Dedifferentiated amniotic fluid mesenchymal stem cell (primary cell): ENCODE measurements at regions not wholly inside any gene's neighbourhood (a gene's known extent, or its start where the extent isn't known, plus 50 kb on each side); places are given as distances from the start of the nearest gene placed in this dataset.
"Not testable (repeated sequence)": the region's sequence is repeated elsewhere in the genome, so short reads cannot be mapped to it uniquely, and the experiment has no call there.

Experiments used
- DNase-seq: peaks from one replicate; pipeline ENCODE4 v3.0.0-alpha.2; 2016; ENCODE audit errors: extremely low spot score

DNA sequence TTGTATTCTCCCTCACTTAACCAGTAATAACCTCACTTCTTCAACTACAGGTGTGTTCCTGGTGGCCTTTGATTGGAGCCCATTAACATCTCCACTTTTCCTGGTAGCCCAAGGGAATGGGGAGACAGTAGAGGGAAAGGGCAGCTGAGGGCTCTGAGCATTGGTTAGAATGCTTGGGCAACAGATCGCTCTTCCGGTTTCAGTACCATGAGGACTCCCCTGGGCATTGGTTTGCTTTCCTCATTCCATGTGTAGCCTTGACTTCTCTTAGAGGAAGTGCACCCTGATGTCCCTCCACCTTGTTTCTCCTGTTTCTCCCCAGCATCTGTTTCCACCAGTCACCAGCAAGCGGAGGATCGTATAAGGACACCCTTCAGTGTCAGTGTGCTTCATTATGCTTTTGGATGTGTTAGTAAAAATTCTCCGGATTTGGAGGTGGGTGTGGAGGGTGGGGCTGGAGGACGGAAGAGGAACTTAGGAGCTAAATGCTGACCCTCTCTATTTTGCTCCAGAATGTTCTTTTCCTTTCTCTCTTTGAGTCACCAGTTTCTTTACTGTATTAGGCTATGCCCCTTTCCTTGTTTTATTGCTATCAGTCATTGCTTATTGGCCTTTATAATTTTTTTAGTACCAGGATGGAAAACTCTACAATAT, 50.6 kb upstream of the ZNG1B start:
- not testable (repeated sequence) for DNase-seq

DNA sequence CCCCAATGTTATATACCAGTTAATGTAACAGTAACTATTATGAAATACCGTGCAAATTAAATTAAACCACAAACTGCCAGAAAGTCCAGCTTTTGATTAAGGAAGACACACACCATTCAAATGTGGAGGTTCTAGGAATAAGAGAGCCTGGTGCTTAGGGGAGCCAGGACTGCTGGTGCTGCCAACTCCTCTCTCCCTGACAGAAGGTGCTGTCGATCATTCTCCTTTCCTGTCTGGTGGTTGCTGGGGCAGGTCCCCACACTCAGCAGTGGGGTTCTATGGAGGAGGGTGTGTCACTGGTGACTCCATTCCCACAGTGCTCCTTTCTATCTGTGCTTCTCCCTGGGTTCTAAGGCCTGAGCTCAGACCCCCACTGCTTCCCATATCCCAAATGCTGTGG, 57.9 kb upstream of the ZNG1B start:
- DNase-seq, result not testable (repeated sequence)

DNA sequence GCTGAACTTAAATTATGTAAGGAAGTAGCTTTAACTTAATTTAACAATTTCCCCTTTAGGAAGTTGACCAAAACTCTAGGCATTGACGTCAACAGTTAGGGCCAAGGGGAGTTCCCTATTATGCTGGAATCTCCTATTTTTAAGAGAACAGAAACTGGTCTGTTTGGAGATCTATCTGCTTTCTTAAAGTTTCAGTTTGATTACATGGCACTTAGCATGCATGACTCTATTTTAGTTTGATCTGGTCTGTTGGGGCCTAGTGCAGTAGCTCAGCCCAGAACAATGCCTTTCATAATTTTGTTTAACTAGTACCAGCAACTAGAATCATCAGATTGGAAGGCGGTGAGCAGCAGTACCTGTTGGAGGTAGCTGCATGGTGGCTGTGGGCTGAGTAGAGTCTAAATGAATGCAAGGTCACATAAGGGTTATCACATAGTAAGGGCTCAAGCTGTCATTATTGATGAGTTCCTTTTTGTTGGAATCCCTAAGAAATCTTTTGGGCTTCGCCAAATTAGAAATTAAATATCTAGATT, 60.5 kb upstream of the ZNG1B start:
- no peak for DNase-seq

DNA sequence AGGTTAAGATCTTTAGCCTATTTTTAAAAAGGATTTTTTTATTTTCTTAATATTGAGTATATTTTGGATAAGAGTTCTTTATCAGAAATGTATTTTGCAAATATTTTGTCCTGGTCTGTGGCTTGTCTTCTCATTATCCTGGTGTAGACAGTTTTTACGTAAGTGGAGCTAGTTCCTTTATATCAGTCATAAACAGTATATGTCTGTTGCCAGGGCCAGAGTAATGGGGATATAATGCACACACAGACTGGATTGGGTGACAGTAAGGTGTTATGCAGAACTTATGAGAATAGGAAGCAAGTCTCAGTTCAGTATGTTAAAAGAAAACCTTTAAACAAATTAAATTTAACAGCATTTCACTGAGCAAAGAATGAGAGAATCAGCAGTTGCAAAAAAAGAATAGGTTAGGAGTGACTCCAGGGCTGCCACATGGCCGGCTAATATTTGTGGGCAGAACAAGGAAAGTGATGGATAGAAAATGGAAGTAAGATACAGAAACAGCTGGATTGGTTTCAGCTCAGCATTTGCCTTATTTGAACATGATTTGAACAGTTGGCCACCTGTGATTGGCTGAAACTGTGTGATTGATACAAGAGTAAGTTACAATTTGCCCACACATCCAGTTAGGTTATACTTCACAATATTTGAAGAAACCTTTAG, 61.1 kb upstream of the ZNG1B start:
- DNase-seq, result no peak

DNA sequence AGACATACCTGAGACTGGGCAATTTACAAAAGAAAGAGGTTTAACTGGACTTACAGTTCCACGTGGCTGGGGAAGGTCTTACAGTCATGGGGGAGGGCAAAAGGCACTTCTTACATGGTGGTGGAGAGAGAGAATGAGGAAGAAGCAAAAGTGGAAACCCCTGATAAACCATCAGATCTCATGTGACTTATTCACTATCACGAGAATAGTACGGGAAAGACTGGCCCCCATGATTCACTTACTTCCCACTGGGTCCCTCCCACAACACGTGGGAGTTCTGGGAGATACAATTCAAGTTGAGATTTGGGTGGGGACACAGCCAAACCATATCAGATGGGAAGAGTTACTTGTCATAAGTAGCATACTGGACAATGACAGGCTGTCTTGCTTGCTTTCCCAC, 62.6 kb upstream of the ZNG1B start:
- DNase-seq, result not testable (repeated sequence)

DNA sequence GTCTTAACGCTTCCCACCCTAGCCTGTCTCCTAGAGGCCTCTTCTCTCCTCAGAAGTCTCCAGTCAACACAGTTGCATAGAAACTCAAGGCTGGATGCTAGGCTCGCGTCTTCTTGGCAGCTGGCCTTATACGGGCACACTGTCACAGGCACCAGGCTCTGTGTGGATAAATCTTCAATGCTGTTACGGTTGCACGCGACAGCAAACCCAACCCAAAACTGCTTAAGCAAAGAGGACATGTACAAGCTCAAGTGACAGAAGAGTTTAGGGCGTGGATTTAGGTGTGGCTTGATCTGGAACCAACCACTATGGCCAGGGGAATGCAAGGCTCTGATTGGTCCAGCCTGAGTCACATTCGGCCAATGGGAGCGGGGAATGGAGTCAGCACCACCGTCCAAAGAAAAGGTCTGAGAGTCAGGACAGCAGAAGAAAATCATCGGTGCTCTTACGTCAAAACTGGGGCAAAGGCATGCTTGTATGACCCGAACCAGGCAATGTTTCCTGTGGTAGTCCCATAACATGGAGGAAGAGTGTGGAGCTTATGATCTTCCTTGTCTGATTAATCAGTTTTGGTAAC, 65.1 kb upstream of the ZNG1B start:
- DNase-seq, result not testable (repeated sequence)

DNA sequence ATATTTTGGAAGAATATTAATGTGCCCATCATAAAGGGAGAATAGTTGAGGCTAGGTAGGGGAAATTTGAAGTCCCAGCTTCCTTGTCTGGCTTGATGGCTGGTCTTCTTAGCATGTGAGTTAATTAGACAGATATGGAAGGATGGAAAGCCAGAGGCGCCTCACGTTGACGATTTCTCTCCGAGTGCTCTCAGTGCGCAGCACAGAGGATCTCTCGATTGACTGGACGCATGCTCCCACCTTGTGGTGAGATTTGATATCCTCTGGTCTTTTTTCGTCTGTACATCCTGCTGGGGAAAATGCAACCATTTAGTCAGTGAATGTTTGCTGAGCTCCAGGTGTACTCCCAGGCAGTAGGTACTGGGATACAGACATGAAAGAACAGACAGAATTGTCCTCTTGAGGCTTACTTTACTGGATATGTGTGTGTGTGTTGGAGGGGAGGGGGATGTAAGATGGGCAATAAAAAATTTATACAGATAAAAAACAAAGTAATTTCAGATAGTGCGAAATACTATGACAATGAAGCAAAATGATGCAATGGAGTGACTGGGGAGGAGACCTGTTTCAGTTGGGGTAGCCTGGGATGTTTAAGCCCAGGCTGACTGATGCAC, 66.9 kb upstream of the ZNG1B start:
- DNase-seq, result peak; percentile 81

DNA sequence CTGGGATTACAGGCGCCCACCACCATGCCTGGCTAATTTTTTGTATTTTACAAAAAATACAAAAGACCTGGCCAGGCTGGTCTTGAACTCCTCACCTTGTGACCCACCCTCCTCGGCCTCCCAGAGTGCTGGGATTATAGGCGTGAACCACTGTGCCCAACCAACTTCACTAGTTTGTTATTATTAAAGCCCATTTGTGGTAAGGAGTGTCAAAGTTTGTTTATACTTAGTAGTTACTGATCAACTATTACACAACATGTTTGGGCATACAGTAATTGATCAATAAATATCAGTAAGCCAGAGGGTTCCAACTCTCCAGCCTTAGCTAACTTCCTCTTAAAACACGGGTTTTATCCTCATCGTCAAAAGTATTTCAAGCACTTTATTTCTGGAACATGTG, 67.5 kb upstream of the ZNG1B start:
- no peak for DNase-seq

DNA sequence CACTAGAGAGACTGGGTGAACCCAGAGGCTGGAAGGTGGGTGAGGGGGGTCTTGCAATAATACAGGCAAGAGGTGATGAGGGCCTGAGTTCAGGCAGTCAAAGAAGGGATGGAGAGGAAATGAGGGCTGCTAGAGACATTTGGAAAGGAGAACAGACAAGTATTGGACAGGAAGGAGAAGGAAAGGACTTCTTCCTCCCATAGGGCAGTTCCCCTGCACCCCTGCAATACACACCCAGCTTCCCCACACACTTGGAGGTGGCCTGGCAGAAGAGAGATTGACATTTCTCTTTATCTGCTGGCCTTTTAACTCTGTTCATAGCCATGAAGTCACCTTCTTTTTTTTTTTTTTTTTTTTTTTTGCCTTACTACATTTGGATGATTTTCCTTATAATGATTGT, 68.9 kb upstream of the ZNG1B start:
- not testable (repeated sequence) for DNase-seq

DNA sequence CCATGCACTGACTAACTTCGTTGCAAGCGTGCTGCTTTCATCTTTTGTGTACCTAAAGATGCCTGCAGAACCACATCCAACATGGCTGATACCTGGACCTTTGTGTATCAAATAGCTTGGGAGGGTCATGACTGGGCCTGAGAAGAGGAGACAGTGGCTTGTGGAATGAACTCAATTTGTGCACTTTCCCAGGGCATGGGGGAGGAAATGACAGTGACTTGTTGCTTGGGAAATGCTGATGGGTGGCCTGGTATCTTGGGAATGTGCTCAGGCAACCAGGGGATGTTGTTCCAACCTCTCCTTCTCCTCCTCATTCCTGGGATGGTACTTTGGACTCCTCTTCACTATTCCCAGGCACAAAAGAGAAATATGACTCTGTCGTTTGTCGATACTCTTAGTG, 70.7 kb upstream of the ZNG1B start:
- not testable (repeated sequence) for DNase-seq

DNA sequence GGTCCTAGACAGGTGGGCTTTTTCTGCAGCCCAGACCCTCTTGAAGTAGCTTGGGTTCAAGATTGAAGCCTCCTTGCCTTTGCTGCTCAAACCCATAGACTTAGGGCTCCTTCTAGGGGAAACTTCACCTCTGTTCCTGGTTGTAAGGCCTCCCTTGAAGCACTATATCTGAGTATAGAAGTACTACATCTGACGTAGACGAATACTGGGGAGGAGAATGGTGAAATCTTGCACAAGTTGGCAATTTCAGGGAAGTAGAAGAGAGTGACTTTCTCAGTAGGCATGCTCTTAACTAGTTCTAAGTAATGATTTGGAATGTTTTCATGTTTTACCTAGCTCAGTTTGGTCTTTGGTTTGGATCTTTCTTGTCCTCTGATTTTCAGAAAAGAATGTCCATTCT, 71.7 kb upstream of the ZNG1B start:
- not testable (repeated sequence) for DNase-seq

DNA sequence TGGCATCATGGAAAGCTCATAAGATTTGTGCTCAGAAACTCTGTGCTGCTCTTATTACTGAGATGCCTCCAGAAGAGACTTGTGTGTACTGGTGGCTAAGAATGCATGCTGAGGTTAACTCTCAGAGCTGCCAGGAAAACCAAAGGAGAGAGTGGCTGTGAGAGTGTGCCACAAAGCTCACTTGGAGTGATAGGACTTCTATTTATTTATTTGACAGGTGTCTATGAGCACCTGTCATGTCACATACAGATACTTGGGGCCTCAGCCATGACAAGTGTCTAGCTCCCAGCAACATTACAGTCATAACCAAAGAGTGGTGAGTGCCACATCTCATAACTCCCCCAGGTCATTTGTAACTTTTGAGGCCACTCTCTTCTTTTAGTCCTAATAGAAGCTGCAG, 72.2 kb upstream of the ZNG1B start:
- not testable (repeated sequence) for DNase-seq

DNA sequence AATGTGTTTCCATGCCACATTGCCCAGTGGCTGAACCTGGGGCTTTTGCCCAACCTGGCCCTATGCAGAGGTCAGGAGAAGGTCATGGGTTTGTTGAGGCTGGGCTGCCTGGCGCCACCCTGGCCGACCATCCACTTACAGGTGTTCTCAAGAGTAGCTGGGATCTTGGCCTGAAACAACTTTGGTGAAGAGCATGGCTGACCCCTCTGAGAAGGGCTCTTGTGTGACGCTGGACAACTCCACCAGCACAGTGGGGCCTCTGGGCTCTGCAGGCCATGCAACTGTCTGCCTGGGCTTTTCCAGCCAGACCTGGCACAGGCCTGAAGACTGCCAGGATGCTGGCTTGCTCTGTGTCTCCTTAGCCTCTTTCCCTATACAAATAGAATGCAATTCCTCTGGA, 76.4 kb upstream of the ZNG1B start:
- no peak for DNase-seq

DNA sequence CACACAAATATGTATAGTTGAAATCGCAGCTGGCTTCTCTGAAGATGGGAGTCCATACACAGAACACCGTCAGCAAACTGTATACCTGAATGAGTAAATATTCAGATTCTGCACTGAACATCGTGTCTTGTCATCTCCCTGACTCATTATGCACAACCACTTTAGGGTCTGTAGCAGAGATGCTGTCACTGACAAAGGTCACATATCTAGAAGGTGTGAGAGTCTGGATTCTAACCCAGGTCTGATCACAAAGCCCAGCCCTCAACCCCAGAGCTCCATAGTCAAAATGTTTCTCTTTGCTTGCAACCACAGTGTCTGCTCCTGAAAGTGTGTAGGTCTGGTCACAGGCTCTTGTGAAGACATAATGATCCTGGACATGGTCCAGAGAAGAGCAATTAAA, 78.3 kb upstream of the PAX8 start:
- no peak for DNase-seq

DNA sequence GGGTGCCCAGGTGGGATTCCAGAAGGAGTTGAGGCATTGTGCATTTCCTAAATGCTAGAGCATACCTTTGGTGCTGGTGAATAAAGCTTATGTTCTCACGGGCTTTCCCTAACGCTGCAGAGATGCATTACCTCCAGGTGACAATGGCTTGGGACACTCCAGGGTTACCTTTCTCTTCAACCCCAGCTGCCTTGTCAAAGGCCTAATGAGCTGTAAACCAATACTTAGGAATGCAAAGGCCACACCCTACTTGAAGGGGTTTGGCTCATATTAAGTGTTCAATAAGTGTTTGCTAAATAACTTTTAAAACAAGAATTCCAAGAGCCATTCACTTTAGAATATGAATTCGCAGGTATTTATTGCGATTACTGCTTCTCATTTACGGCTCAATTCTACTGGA, 77.6 kb upstream of the PAX8 start:
- DNase-seq, result not testable (repeated sequence)

DNA sequence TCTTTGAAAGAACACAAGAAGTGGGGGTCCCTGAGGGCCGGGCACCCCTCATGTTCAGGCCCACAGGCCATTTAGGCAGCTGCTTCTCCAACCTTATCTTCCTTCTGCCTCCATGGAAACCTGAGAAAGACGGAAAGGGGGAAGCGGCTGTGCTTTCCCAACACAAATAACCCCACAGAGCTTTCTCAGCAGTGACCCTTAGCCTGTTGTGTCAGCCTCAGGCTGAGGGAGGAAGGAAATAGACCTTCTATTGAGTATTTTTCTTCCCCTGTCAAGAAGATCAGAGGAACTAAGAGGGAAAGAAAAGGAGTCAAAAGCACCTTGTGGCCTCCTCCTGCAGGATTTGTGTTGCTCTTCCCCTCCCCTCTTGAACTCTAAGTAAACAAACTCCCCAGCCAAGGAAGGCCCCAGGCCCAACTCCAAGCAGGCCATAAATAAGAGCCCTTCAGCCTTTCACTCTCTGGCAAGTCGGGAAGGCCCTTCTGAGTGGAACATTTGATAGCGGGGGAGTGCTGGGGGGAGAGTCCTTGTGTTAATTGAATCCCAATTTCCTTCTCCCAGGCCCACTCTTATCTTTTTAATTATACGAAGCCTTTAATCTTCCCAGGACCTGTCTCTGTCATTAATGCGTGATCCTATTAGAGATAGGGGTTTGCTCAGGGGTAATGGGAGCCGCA, 76.8 kb upstream of the PAX8 start:
- not testable (repeated sequence) for DNase-seq

DNA sequence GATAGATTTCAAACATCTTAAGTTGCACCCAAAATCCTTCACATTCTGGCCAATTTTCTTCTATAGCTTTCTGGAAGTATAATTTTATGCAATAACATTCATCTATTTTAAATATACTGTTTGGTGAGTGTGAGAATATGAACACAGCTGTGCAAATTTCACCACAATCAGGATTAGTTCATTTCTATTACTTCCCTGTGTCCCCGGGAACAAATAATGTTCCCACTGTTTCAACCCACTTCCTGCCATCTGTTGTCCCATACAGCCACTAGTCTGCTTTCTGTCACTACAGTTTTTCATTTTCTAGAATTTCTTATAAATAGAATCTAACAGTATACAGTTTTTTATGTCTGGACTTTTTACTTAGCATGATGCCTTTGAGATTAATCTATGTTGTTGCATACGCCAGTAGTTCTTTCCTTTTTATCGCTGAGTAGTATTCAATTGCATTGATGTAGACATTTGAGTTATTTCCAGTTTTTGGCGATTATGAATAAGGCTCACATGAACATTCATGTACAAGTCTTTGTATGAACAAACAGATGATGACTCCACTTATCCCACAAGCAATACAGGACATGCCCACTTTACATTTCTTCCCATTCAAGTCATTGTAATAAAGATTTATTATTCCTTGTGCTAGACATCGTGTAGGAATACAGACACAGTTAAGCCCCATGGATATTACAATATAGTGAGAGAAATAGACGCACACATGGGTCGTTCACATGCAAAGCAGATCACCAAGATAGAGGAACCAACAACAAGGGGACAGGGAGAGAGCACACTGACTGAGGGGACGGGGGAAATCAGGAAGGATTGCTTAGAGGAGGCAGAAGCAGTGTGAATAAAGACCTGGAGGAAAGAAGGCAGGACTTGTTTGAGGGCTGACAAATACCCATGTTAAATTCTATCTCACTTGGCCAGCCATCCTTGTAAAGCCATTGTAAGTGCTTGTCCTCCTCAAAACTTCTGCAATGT, 72.9 kb upstream of the PAX8 start:
- DNase-seq, result no peak

DNA sequence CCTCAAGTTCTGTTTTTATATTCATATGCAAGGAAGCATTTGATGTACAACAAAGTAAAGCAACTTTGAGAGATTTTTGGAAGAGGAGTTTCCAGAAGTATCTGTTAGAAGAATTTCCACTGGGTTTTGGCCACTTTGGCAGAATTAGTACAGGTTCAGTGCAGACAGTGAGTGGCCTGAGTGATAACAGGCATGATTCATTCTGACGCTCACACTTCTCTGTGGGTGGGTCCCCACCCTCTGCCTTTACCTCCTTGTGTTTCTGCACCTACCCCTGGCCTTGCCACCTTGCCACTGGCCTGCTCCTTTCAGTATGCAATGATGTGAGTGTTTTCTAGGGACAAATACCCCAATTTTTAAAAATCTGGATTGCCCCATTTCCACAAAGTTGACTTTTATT, 65.1 kb upstream of the PAX8 start:
- not testable (repeated sequence) for DNase-seq

DNA sequence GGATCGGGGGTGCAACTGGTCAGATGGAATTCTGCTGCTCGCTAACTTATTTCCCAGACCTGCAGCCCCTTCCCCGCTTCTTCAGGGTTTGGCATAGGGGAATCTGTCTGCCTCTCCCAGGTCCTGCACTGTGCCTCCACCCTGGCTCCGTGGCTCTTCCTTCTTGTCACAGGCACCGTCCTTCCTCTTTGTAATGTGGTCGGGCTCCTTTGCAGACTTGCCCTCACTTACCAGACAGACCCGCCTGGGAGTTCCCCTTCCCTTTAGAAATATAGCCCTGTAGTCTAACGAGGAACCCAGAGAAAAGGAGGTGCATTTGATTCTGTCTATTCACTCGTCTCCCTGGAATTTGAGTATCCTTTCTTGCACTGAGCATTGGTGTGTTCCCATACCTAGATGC, 63.9 kb upstream of the PAX8 start:
- DNase-seq, result no peak

DNA sequence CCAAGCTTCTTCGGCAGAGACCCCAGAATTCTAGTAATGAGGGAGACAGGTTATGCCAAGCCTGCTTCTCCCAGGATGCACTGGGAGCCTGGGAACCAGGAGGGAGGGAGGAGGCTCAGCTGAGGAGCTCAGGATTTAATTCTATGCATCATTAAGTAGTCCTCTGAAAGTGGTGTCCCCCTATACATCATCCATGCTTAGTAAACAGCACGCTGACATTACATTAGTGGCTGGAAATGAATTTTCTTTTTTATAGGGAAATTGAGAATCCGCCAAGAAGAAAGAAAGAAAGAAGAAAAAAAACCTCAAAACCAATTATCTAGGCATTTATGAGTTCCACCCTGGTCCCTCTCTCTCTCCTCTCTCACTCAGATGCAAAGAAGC, 63.1 kb upstream of the PAX8 start:
- DNase-seq, result not testable (repeated sequence)
